IMR-90 (cell line): ENCODE measurements at regions not wholly inside any gene's neighbourhood (a gene's known extent, or its start where the extent isn't known, plus 50 kb on each side); places are given as distances from the start of the nearest gene placed in this dataset.

Experiments
- ATAC-seq: fragments of 200-7000 bp; cut with Tn5 transposase; 2 replicates; pipeline ENCODE4 v1.9.1; 2020; ENCODE audit warnings: low read depth, mild to moderate bottlenecking, moderate library complexity
- BruUV-seq: library from RNA; stranded (reverse); fragments of 400-500 nt; replicated peaks from 2 replicates; lab custom pipeline; 2021; lab: Mats Ljungman, UMichigan
- CTCF ChIA-PET: fragments of 300-600 bp; formaldehyde crosslinking; extraction: SDS; loops from one replicate; lab custom pipeline; 2021; ENCODE audit warnings: antibody characterized with exemption; lab: Yijun Ruan, JAX
- POLR2A ChIA-PET: fragments of 300-600 bp; sonication (Branson Sonifier 250); formaldehyde crosslinking; loops from one replicate; lab custom pipeline; 2022; ENCODE audit warnings: antibody characterized with exemption; ENCODE audit not compliant: unreplicated experiment; lab: Charles Lee
- DNase-seq: peaks from one replicate; pipeline ENCODE4 v3.0.0; 2013
- H2AFZ ChIP-seq: replicated peaks from 2 replicates; pipeline ENCODE3; 2013; ENCODE audit warnings: low read length, mild to moderate bottlenecking; ENCODE audit not compliant: poor library complexity
- H2AK5ac ChIP-seq: 2 replicates; pipeline ENCODE4 v1.6.1; 2013; ENCODE audit warnings: low read depth, low read length, inconsistent platforms
- H2AK9ac ChIP-seq: replicated peaks from 2 replicates; pipeline ENCODE3; 2013; ENCODE audit warnings: mild to moderate bottlenecking, low read depth, low read length, moderate library complexity; ENCODE audit not compliant: poor library complexity
- H2BK120ac ChIP-seq: 2 replicates; pipeline ENCODE4 v1.6.1; 2013; ENCODE audit warnings: low read depth, low read length, inconsistent platforms
- H2BK15ac ChIP-seq: 3 replicates; pipeline ENCODE4 v1.6.1; 2013; ENCODE audit warnings: low read depth, low read length, inconsistent platforms
- H2BK20ac ChIP-seq: 2 replicates; pipeline ENCODE4 v1.6.1; 2013; ENCODE audit warnings: low read depth, mild to moderate bottlenecking, inconsistent platforms, low read length, moderate library complexity
- H2BK5ac ChIP-seq: 2 replicates; pipeline ENCODE4 v1.6.1; 2013; ENCODE audit warnings: mild to moderate bottlenecking, low read depth, low read length, inconsistent platforms; ENCODE audit not compliant: poor library complexity, severe bottlenecking
- H3K14ac ChIP-seq: replicated peaks from 2 replicates; pipeline ENCODE4 v1.6.1; 2013; ENCODE audit warnings: low read depth, low read length, inconsistent platforms
- H3K18ac ChIP-seq: 2 replicates; pipeline ENCODE4 v1.6.1; 2013; ENCODE audit warnings: low read depth, low read length, control low read depth
- H3K23ac ChIP-seq: 2 replicates; pipeline ENCODE4 v1.6.1; 2013; ENCODE audit warnings: low read depth, low read length, inconsistent platforms
- H3K27ac ChIP-seq: 2 replicates; pipeline ENCODE4 v1.5.1; 2013; ENCODE audit warnings: mild to moderate bottlenecking, control low read depth, low read length; ENCODE audit not compliant: insufficient read depth
- H3K27me3 ChIP-seq: 2 replicates; pipeline ENCODE4 v1.6.1; 2013; ENCODE audit warnings: low read length; ENCODE audit not compliant: control insufficient read depth, insufficient read depth
- H3K36me3 ChIP-seq: 2 replicates; pipeline ENCODE4 v1.6.1; 2013; ENCODE audit warnings: low read length, mixed read lengths; ENCODE audit not compliant: control insufficient read depth, insufficient read depth
- H3K4ac ChIP-seq: 2 replicates; pipeline ENCODE4 v1.6.1; 2013; ENCODE audit warnings: low read depth, low read length, inconsistent platforms
- H3K4me1 ChIP-seq: 2 replicates; pipeline ENCODE4 v1.6.1; 2013; ENCODE audit warnings: low read length, mixed read lengths; ENCODE audit not compliant: control insufficient read depth, insufficient read depth
- H3K4me2 ChIP-seq: 2 replicates; pipeline ENCODE4 v1.6.1; 2013; ENCODE audit warnings: low read depth, mild to moderate bottlenecking, control low read depth, low read length, moderate library complexity
- H3K4me3 ChIP-seq: 2 replicates; pipeline ENCODE4 v1.5.1; 2013; ENCODE audit warnings: low read depth, mild to moderate bottlenecking, control low read depth, low read length, moderate library complexity; ENCODE audit not compliant: insufficient read depth
- H3K56ac ChIP-seq: 2 replicates; pipeline ENCODE4 v1.6.1; 2013; ENCODE audit warnings: low read length, inconsistent platforms; ENCODE audit not compliant: insufficient read depth; ENCODE audit errors: extremely low read depth
- H3K79me1 ChIP-seq, 2 experiments: 2 replicates each; pipeline ENCODE4 v1.6.1; 2013; ENCODE audit warnings: low read length in 2 of 2, inconsistent platforms in 1 of 2, low read depth in 1 of 2
- H3K9ac ChIP-seq: 2 replicates; pipeline ENCODE4 v1.6.1; 2013; ENCODE audit warnings: low read depth, low read length, control low read depth
- H3K9me1 ChIP-seq: 2 replicates; pipeline ENCODE4 v1.6.1; 2013; ENCODE audit warnings: low read length, inconsistent platforms; ENCODE audit not compliant: insufficient read depth
- H3K9me3 ChIP-seq: 2 replicates; pipeline ENCODE4 v1.6.1; 2013; ENCODE audit warnings: low read length; ENCODE audit not compliant: control insufficient read depth, insufficient read depth
- H4K20me1 ChIP-seq: 2 replicates; pipeline ENCODE4 v1.6.1; 2013; ENCODE audit warnings: low read length, inconsistent platforms; ENCODE audit not compliant: insufficient read depth
- H4K5ac ChIP-seq: 2 replicates; pipeline ENCODE4 v1.6.1; 2013; ENCODE audit warnings: mild to moderate bottlenecking, low read depth, low read length, control low read depth
- H4K8ac ChIP-seq, 2 experiments: 2 replicates each; pipeline ENCODE4 v1.6.1; 2013; ENCODE audit warnings: low read depth in 2 of 2, low read length in 2 of 2, control low read depth in 1 of 2, inconsistent platforms in 1 of 2
- H4K91ac ChIP-seq: 2 replicates; pipeline ENCODE4 v1.6.1; 2013; ENCODE audit warnings: low read depth, low read length, inconsistent platforms; ENCODE audit not compliant: insufficient read depth
- BHLHE40 ChIP-seq: fragments of 150-350 bp; IDR thresholded peaks from 2 replicates; pipeline ENCODE4 v1.6.1; 2016; ENCODE audit warnings: mild to moderate bottlenecking, low read depth, low read length
- CEBPB ChIP-seq: IDR thresholded peaks from 2 replicates; pipeline ENCODE4 v1.6.1; 2012; ENCODE audit warnings: low read depth, low read length, improper control_type of control experiment
- ELK1 ChIP-seq: fragments of 150-350 bp; IDR thresholded peaks from 2 replicates; pipeline ENCODE4 v1.6.1; 2016; ENCODE audit warnings: low read depth, mild to moderate bottlenecking, low read length, moderate library complexity, borderline replicate concordance
- FOS ChIP-seq: fragments of 150-350 bp; IDR thresholded peaks from 2 replicates; pipeline ENCODE4 v1.6.1; 2016; ENCODE audit warnings: low read depth, low read length
- MAZ ChIP-seq: IDR thresholded peaks from 2 replicates; pipeline ENCODE4 v1.6.1; 2012; ENCODE audit warnings: low read depth, mild to moderate bottlenecking, low read length, improper control_type of control experiment, moderate library complexity, borderline replicate concordance
- MXI1 ChIP-seq: IDR thresholded peaks from 2 replicates; pipeline ENCODE4 v1.6.1; 2012; ENCODE audit warnings: low read depth, mild to moderate bottlenecking, low read length, moderate library complexity, borderline replicate concordance
- POLR2A ChIP-seq: IDR thresholded peaks from 2 replicates; pipeline ENCODE4 v1.6.1; 2012; ENCODE audit warnings: mild to moderate bottlenecking, low read depth, low read length
- RAD21 ChIP-seq: IDR thresholded peaks from 2 replicates; pipeline ENCODE4 v1.6.1; 2012; ENCODE audit warnings: low read length, improper control_type of control experiment
- RCOR1 ChIP-seq: IDR thresholded peaks from 2 replicates; pipeline ENCODE4 v1.6.1; 2012; ENCODE audit warnings: mild to moderate bottlenecking, low read length, improper control_type of control experiment; ENCODE audit not compliant: insufficient replicate concordance
- RFX5 ChIP-seq: IDR thresholded peaks from 2 replicates; pipeline ENCODE4 v1.8.0; 2012; ENCODE audit warnings: low read depth, mild to moderate bottlenecking, low read length, moderate library complexity
- SMC3 ChIP-seq: fragments of 150-350 bp; IDR thresholded peaks from 2 replicates; pipeline ENCODE4 v1.6.1; 2016; ENCODE audit warnings: low read depth, mild to moderate bottlenecking, antibody characterized with exemption, low read length, moderate library complexity
- USF2 ChIP-seq: fragments of 150-350 bp; IDR thresholded peaks from 2 replicates; pipeline ENCODE4 v1.6.1; 2017; ENCODE audit warnings: mild to moderate bottlenecking, antibody characterized with exemption, low read length, low read depth
- WGBS, 2 experiments: methylation state at CpG; one replicate each; pipeline versions ENCODE4 v1.1.5 to v1.1.7; 2013; ENCODE audit warnings: missing lambda C conversion rate in 2 of 2; ENCODE audit not compliant: insufficient read length in 1 of 2; ENCODE audit errors: extremely low coverage in 2 of 2; 5-methylcytosine and 5-hydroxymethylcytosine counted together
- dilution Hi-C: fragments of 300-500 bp; cut with HindIII; formaldehyde crosslinking; loops from one replicate; pipeline ENCODE4 v1.14.3; 2018; ENCODE audit warnings: low sequenced_read_pairs; ENCODE audit not compliant: unreplicated experiment
- in situ Hi-C: fragments of 300-500 bp; cut with MboI; formaldehyde crosslinking; loops from 3 replicates; pipeline ENCODE4 v1.14.3; 2019; ENCODE audit warnings: low sequenced_read_pairs, inconsistent platforms, mixed read lengths
- intact Hi-C: fragments of 100-400 bp; cut with micrococcal nuclease; formaldehyde crosslinking; loops from 2 replicates; pipeline ENCODE4 v1.10.0; 2022
- TF ChIP-seq, protein P1 (sequence below): conservative IDR thresholded peaks from 2 replicates; pipeline ENCODE4 v1.5.1; 2012; ENCODE audit warnings: mild to moderate bottlenecking, low read depth, low read length, improper control_type of control experiment

- H3K9me1 ChIP-seq, result no peaks in the 10 kb centered on the region
- intact Hi-C loops, result no loop called here
- H4K20me1 ChIP-seq, result no peaks in the 10 kb centered on the region
- no peak overlapping the region for H2AK5ac ChIP-seq
- H3K79me1 ChIP-seq, result no peaks in the 10 kb centered on the region
- no peaks in the 10 kb centered on the region for H3K4me1 ChIP-seq
- no peak overlapping the region for H4K5ac ChIP-seq
- no peak overlapping the region for H2AK9ac ChIP-seq
- no peak overlapping the region for H3K4me2 ChIP-seq
- no peak overlapping the region for H3K56ac ChIP-seq
- no peak overlapping the region for H3K14ac ChIP-seq
- no peak overlapping the region for H2AFZ ChIP-seq
- ATAC-seq (no peak), DNase-seq (no peak)
- ChIA-PET CTCF (no interaction called here), POLR2A (no interaction called here)
- H4K8ac ChIP-seq, result no peak overlapping the region
- H2BK20ac ChIP-seq, result no peak overlapping the region
- peaks cover 40% of the 10 kb centered on the region for H3K27me3 ChIP-seq
- no peak overlapping the region for H3K27ac ChIP-seq
- BruUV-seq, result no TSS peak
- no peak overlapping the region for H3K23ac ChIP-seq
- 64% methylated on average over 4 of the region's 8 CpGs; no CpG with 5 or more reads in 1 of the 2 experiments for WGBS, 2 experiments
- no peak for TF ChIP-seq RCOR1
- TF ChIP-seq MXI1, result no peak
- TF ChIP-seq SMC3, result no peak
- TF ChIP-seq, protein P1, sequence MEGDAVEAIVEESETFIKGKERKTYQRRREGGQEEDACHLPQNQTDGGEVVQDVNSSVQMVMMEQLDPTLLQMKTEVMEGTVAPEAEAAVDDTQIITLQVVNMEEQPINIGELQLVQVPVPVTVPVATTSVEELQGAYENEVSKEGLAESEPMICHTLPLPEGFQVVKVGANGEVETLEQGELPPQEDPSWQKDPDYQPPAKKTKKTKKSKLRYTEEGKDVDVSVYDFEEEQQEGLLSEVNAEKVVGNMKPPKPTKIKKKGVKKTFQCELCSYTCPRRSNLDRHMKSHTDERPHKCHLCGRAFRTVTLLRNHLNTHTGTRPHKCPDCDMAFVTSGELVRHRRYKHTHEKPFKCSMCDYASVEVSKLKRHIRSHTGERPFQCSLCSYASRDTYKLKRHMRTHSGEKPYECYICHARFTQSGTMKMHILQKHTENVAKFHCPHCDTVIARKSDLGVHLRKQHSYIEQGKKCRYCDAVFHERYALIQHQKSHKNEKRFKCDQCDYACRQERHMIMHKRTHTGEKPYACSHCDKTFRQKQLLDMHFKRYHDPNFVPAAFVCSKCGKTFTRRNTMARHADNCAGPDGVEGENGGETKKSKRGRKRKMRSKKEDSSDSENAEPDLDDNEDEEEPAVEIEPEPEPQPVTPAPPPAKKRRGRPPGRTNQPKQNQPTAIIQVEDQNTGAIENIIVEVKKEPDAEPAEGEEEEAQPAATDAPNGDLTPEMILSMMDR, result no peak
- TF ChIP-seq CEBPB, result no peak
- no peak for TF ChIP-seq BHLHE40
- no peak for TF ChIP-seq FOS
- no peak for TF ChIP-seq ELK1
- TF ChIP-seq RAD21, result no peak
- no peak for TF ChIP-seq USF2
- no peak for TF ChIP-seq RFX5
- TF ChIP-seq MAZ, result no peak
- TF ChIP-seq POLR2A, result no peak
- no peak overlapping the region for H3K4me3 ChIP-seq
- H2BK15ac ChIP-seq, result no peak overlapping the region
- H2BK5ac ChIP-seq, result no peak overlapping the region
- dilution Hi-C loops, result no loop called here
- H3K4ac ChIP-seq, result no peak overlapping the region
- H3K9ac ChIP-seq, result no peak overlapping the region
- no peak overlapping the region for H4K91ac ChIP-seq
- no peak overlapping the region for H2BK120ac ChIP-seq
- no peaks in the 10 kb centered on the region for H3K36me3 ChIP-seq
- no peaks in the 10 kb centered on the region for H3K9me3 ChIP-seq
- in situ Hi-C loops, result no loop called here
- no peak overlapping the region for H3K18ac ChIP-seq
These were observed 164.0 kb downstream of the TFCP2L1 start for GRCh38 chr2:121120991-121121390.
